Left renal pelvis (tissue), 4 donors: ENCODE measurements at regions not wholly inside any gene's neighbourhood (a gene's known extent, or its start where the extent isn't known, plus 50 kb on each side); places are given as distances from the start of the nearest gene placed in this dataset.

ENCODE experiments used
- DNase-seq, 4 donors: peaks; one replicate each; pipeline ENCODE4 v3.0.0-alpha.2; 2013; ENCODE audit warnings: low read depth in 4 of 4, low spot score in 3 of 4

DNA sequence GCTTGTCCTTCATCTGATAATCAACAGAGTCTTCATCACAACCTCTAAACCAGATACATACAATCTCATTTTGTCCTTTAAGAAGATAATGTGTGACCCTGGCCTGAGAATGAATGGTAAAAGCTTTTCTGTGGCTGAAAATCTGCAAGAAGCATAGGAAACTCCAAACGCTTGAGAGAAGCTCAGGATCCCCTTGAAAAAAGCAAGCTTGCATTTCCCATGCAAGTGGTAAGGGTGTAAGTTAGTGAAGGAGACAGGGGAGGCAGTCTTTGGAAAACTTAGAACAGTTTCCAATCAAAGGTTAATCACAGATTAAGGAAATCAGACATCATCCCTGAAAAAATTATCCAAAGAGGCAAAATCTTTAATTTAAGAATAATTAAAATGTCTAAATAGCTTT lies 413.6 kb upstream of the SALL3 start:
- DNase-seq, result no peak

DNA sequence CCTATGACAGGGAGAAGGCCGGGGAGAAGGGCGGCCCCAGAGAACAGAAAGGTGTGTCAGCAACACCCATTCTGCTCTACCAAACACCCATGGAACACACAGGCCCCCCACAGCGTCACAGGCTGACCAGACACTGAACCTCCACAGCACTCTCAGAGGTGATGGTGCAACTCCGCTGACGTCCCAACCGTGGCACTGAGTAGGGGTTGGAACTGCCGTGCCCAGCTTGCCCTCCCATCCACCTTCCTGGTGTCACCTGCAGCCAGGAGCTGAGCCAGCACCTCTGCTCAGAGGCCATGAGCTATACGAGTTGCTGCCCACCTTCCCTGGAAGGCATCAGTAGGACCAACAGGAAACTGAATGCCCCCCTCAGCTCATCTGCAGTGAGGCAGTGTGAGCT lies 412.9 kb upstream of the SALL3 start:
- no peak for DNase-seq

DNA sequence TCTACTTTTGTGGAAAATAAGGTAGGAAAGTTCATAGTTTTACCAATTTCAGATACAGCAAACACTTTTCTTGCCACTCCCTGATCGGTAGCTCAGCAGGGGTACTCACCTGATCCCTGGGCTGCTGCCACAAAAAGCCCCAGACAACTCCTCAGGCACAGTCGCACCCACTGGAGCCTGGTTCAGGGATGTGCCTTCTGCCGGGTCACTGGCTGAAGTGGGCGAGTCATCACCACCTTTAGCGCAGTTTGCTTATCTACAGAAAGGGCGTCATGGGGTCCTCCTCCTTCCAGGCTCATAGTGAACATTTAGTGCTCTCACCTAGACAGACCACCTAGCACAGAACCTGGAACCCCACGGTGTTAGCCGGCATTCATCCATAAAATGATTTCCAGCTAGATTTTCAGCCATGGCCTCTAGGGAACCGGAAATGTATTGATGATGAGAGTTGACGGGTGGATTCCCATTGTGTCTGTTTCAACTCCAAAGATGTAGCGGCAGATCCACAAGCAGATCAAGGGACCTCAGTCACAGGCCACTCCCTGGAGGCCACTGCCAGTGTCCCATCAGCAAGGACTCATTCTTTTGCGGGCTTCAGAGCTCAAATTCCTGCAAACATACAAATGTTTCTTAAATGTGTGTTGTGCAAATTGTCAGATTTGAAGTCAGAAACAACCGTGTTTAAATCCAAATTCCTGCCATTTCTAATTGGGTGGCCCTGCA lies 408.4 kb upstream of the SALL3 start:
- DNase-seq, result no peak

DNA sequence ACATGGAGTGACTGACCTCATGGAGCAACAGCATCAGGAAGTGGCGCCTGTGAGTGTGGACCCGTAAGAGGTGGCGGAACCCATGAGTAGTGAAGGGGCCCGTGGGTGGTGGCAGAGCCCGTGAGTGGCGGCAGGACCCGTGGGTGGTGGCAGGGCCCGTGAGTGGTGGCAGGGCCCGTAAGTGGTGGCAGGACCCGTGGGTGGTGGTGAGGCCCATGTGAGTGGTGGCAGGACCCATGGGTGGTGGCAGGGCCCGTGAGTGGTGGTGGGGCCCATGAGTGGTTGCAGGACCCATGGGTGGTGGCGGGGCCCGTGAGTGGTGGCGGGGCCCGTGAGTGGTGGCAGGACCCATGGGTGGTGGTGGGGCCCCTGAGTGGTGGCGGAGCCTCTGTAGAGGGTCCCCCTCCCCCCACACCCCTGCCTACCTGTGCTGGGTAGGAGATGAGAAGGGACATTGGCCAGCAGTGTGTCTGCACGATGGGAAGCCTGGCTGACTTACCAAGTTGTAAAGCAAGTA lies 407.7 kb upstream of the SALL3 start:
- DNase-seq, result no peak

DNA sequence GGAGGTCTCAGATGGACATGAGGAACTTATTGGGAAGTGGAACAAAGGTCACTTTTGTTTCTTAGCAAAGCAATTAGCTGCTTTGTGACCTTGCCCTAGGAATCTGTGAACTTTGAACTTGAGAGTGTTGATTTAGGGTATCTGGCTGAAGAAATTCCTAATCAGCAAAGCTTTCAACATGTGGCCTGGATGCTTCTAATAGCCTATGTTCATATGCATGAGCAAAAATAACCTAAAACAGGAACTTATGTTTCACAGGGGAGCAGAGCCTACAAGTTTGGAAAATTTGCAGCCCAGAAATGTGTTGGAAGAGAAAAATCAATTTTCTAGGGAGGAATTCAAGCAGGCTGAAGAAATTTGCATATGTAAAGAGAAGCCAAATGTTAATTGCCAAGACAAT lies 405.8 kb upstream of the SALL3 start:
- DNase-seq, result no peak

DNA sequence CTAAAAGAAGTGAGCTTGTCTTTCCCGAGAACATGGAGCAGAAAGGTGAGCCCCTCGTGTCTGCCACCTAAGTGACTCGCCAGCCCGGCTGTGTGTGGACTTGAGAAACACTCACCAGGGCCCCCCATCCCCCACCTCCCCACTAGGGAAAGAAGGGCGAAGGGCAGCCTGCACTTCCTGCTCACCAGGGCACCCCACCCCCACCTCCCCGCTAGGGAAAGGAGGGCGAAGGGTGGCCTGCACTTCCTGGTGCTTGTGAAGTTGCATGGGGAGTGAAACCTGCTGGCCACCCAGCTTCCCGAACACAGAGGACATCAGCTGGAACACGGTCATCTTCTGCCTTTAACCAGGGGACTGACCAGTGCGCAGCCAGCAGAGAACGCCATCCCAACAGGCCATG lies 402.7 kb upstream of the SALL3 start:
- no peak for DNase-seq

DNA sequence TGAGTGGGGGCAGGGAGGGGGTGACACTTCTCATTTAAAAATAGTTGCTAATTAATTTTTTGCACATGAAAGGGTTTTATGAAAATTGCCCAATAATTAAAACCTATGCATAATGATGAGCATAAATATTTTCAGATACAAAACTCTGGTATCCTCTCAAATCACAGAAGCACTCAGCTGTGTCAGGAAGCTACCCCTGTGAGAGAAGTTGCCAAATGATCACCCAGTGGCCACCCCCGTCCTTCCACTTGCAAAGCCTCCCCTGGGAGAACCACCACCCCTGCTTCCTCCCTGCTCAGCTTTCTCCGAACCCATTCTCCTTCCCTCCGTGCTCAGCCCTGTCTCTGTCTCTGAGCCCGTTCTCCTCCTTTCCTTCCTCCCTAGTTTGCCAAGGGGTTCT lies 400.2 kb upstream of the SALL3 start:
- no peak for DNase-seq

DNA sequence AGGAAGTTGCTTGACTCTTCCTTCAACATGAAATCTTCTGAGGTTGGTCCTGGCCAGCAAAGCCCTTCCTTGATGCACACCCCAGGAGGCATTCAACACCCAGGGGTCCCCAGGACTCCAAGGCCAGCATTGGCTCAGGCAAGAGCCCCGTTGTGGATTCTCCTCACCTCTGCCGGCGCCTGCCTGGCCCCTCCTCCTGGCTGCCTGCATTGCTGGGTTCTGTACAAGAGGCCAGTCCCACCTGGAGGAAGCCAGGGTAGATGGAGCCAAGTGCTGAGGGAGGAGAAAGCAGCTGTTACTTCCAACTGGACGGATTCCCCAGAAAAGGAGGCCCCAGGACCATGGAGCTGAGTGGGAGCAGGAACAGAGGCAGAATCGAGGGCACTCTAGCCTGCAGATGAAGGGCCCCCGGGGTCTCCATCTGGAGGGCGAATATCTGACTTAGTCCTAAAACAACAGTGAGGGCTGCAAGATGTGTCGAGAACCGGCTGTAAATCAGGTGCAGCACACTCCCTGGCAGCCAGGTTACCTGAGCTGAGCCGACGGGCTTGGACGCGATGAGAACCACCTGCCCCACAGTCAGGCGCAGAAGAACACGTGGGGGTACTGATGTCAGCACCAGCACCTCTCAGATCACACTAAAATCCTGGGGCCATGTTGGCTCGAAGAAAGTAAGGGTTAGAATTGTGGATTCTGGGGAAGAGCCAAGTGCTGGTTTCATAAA lies 399.6 kb upstream of the SALL3 start:
- DNase-seq, result no peak

DNA sequence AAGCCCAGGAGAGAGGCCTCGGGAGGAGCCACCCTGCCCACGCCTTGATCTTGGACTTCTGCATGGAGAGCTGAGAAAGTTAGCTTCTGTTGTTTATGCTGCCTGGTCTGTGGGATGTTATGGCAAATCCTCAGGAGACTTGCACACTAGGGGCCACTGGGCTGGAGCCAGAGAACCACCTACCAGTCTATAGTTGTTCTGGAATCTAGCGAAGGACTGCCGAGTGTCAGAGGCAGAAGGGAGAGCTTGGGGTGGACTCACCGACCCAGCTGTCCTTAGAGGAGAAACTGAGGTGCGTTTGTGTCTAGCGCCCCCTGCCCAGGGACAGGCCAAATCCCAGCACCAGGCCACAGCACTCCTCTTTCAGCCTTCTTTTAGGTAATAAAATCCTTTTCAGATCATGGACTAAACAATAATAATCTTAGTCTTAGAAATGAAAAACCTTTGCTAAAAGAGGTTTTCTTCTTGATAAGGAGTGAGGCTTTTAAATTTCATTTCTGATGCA lies 398.7 kb upstream of the SALL3 start:
- DNase-seq, result no peak

DNA sequence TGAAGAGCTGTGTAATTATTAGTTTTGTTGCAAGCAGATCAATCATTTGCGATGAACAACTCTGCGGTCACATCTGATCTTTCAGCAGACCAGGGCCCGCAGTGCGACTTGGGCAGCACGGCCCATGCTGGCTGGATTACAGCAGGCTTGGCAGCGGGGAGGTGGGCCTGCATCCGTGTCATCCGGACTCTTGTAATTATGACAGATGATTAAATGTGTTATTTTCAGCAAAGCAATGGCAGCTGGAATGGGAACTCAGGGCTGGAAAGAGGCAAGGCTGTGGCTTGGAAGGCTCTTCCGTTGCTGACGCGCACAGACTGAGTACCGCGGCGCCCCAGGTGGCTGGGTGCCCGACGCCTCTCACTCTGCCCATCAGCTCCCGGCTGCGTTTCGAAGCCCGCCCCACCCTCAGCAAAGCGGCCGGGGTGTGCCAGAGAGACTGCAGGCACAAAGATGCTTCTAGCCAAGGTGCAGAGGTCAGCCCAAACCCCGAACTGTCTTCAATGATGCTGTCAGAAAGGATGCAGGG lies 397.4 kb upstream of the SALL3 start:
- DNase-seq, result no peak

DNA sequence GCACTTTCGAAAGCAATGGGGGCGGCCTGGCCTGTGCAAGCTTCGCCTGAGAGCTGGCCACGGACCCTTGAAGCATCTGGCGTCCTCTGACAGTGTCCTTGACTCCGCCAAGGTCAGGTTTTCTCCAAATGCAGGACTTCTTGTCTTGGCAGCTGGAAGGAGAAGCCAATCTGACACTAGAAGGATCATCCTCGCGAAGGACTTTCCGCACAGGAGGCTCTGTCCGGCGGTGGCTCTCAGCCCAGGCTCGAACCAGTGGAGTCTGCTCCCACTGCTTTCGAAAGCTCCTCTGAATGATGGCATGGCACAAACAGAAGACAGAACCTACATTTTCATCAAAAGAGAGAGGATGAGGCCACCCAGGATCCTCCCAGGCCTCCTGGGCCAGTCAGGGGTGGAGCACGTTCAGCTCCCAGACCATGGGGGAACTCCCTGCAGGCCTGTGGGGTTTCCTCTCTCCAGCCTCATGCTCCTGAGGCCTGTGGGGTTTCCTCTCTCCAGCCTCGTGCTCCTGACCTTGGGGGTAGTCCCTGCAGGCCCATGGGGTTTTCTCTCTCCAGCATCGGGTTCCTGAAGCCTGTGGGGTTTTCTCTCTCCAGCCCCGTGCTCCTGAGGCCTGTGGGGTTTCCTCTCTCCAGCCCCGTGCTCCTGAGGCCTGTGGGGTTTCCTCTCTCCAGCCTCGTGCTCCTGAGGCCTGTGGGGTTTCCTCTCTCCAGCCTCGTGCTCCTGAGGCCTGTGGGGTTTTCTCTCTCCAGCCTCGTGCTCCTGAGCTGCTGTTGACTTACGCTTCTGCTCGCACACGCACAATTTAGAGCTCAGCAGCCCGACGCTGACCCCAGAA lies 396.5 kb upstream of the SALL3 start:
- DNase-seq, result no peak

DNA sequence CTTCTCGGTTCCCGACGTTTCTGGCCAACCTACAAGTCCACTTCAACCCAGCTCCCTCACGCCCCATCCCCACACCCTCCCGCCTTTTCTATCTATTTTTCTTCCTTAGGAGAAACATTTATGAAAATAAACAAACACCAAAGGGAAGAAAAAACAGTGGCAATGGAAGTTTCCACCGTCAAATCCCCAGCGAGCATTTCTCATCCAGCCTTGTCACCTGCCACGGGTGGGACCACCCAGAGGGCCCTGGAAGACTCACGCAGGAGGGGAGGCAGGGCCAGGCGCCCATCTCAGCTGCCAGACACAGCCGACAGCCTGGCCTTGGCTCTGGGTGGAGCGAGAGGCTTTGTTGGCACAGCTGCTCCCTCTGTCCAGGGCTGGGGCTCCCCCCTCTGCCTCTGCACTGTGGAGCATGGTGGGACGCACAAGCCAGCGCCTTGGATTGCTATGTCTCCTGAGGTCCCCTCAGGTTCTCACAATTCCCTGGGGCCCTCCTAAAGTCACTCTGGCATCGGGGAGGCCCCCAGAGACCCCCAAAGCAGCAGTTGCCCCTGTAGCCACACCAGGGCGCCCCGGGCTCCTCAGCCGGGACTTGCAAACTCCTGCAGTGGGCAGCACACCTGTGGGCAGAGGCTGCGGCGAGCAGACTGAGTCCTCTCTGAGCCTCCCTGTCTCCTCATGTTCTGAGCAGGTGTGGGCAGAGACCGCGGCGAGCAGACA lies 395.7 kb upstream of the SALL3 start:
- DNase-seq, result no peak

DNA sequence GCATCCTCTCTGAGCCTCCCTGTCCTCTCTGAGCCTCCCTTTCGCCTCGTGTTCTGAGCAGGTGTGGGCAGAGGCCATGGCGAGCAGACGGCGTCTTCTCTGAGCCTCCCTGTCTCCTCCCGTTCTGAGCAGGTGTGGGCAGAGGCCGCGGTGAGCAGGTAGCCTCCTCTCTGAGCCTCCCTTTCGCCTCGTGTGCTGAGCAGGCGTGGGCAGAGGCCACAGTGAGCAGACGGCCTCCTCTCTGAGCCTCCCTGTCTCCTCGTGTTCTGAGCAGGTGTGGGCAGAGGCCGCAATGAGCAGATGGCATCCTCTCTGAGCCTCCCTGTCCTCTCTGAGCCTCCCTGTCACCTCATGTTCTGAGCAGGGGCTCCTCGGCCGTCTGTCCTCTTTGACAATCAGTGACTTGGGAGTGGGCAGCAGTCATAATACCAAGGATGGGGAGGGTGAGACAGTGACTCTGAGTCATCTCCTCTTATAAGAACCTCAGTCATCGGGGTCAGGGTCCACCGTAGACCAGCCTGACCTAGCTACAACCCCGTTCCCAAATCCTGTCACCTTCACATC lies 395.1 kb upstream of the SALL3 start:
- DNase-seq, result no peak

DNA sequence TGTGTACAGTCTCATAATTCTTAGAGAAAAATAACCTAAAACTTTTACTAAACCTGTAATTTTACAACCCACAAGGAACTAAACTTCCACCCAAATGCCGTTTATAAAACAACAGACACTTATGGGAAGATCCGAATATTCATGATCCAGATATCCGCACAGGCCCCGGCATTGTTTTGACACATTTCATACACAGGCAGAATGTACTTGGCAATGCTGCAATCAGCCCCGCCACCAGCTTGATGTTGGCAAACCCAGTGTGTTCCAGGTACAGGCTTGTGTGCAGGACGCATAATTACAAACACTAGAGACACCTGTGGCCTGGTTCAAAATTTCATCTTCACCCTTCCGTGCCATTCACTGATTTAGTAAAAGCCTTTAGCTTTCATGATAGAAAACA lies 393.0 kb upstream of the SALL3 start:
- DNase-seq, result no peak

DNA sequence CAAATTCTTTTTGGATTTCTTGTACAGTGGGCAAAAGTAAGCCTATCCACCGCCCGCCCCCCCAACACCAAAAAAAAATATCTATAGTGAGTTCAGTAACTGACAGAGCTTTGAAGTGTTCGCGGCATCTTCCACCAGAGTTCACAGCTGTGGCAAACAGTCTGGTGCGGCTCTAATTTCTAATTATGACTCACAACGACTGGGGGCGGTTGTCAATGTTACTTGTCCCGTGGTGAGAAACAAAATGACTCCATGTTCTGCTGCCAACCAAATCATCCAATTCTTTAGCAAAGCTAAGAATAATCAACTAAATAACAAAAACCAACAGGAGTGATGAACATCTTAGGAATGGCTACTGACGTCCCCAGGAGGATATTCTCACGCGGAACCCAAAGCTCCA lies 392.5 kb upstream of the SALL3 start:
- DNase-seq, result no peak

DNA sequence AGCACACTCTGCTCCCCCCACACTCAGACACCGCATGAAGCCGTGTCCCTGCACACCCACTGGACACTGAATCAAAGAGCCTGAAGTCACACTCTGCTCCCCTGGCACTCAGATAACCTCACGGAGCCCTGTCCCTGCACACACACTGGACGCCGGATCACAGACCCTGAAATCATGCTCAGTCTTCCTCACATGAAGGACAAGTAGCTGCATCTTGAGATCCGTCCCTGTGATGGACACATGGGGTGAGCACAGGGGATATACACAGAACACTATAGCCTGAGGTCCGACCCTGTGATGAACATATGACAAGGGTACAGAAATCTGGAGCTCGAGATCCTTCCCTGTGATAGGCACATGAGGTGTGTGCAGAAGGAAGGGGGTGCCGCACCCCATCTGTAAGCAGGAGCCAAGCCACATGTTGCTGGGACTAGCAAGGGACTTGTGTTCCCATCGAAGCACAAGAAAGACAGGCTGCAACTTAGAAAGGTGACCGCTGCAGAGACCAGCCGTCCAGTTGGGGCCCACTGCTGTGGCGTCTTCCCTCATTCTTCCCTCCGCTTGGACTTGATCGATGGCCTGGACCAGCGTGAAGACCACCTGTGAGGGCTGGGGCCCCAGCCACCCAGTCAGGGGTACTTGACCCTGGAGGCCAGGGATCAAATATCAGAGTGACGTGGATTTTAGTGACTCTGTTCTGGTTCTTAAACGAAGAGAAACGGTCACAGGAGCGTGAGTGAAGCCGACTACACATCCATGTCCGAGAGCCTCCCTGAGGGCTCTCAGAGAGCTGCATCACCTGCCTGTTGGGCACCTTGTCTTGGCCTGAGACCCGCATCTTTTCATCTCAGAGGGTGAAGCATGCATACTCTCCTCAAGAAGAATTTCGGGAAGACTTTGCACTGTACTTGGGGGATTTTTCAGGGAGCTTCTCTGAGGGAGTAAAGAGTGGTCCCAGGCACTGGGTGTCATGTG lies 391.7 kb upstream of the SALL3 start:
- no peak for DNase-seq

DNA sequence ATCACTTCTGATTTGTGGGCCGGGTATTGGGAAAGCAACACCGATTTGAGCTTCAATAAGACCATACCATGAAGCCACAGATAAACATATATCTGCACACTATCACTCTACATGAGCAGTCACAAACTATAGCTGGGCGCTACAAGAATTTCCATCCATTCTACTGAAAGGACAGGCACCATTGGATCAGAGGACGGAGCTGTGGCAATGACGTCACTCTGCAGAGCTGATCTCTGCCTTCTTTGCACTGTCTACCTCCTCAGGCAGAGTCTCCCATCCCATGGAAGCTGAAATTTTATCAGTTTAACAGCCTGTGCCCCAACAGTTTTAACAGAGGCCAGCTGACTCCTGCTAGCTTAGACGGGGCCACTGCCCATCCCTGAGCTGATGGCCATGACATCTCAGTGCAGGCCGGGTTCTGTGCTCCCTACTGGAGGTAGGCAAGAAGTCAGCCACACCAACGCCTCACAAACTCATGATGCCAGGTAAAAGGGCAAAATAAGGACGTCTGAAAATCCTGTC lies 389.6 kb upstream of the SALL3 start:
- DNase-seq, result no peak

DNA sequence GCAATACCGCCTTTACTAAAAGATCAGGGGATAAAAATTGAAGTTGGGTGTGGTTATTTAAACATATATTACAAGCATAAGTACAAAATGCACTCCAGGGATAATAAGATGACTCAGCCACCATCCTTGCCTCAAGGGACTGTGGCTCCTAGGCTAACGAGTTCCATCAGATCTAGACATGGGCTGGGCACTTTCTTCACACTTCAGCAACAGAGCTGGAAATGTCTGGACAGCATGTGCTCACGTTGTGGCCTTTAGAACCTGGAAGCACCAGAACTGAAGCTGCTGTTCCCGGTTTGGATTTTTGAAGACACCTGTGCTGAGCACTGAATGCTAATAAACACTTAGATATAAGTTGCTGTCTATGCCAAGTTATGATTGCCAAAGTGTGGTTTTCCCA lies 384.2 kb upstream of the SALL3 start:
- DNase-seq, result no peak
